GM12892 (cell line): ENCODE measurements at regions not wholly inside any gene's neighbourhood (a gene's known extent, or its start where the extent isn't known, plus 50 kb on each side); places are given as distances from the start of the nearest gene placed in this dataset.

Experiments used
- DNase-seq: peaks from one replicate; pipeline ENCODE4 v3.0.0; 2011; ENCODE audit not compliant: insufficient read length
- FAIRE-seq: peaks from 2 replicates; lab custom pipeline; 2011; peaks lifted over from hg19 to GRCh38; lab: Jason Lieb, UNC
- POLR2A ChIP-seq: IDR thresholded peaks from 2 replicates; pipeline ENCODE4 v1.6.1; 2011; ENCODE audit warnings: low read depth, low read length, control low read depth
- POLR2AphosphoS5 ChIP-seq: IDR thresholded peaks from 2 replicates; pipeline ENCODE4 v1.6.1; 2011; ENCODE audit warnings: low read depth, low read length, control low read depth
- TAF1 ChIP-seq: IDR thresholded peaks from 2 replicates; pipeline ENCODE4 v1.6.1; 2011; ENCODE audit warnings: low read depth, mild to moderate bottlenecking, control low read depth, low read length, borderline replicate concordance

- FAIRE-seq = no peak
Measured at GRCh38 chr15:95528920-95529319, 801.6 kb upstream of the NR2F2 start.

GRCh38 chr15:95536638-95537037 is 793.9 kb upstream of the NR2F2 start:
- FAIRE-seq (no peak), DNase-seq (no peak)
- no peak for TF ChIP-seq POLR2A
- TF ChIP-seq POLR2AphosphoS5 = no peak
- TF ChIP-seq TAF1 = no peak

More at GRCh38 chr15:95528920-95529319, 801.6 kb upstream of the NR2F2 start:
- TF ChIP-seq TAF1 (no peak), POLR2AphosphoS5 (no peak), POLR2A (no peak)
- DNase-seq = no peak

- FAIRE-seq (no peak), DNase-seq (no peak)
Measured at GRCh38 chr15:95538693-95539092, 791.8 kb upstream of the NR2F2 start.

GRCh38 chr15:95541301-95541700 is 789.2 kb upstream of the NR2F2 start:
- FAIRE-seq (no peak), DNase-seq (no peak)
- no peak for TF ChIP-seq POLR2A
- no peak for TF ChIP-seq TAF1
- no peak for TF ChIP-seq POLR2AphosphoS5

More at GRCh38 chr15:95538693-95539092, 791.8 kb upstream of the NR2F2 start:
- TF ChIP-seq TAF1 = no peak
- no peak for TF ChIP-seq POLR2AphosphoS5
- TF ChIP-seq POLR2A = no peak

- FAIRE-seq (no peak), DNase-seq (no peak)
- TF ChIP-seq POLR2A (no peak), TAF1 (no peak), POLR2AphosphoS5 (no peak)
Measured at GRCh38 chr15:95549168-95549738, 781.2 kb upstream of the NR2F2 start.

- no peak for DNase-seq
- no peak for FAIRE-seq
- TF ChIP-seq POLR2A = no peak
- no peak for TF ChIP-seq POLR2AphosphoS5
- TF ChIP-seq TAF1 = no peak
Measured at GRCh38 chr15:95550702-95551101, 779.8 kb upstream of the NR2F2 start.

- no peak for FAIRE-seq
Measured at GRCh38 chr15:95556225-95556624, 774.3 kb upstream of the NR2F2 start.

GRCh38 chr15:95556866-95557225 is 773.7 kb upstream of the NR2F2 start:
- DNase-seq (no peak), FAIRE-seq (no peak)
- TF ChIP-seq TAF1 (no peak), POLR2A (no peak), POLR2AphosphoS5 (no peak)

More at GRCh38 chr15:95556225-95556624, 774.3 kb upstream of the NR2F2 start:
- no peak for TF ChIP-seq POLR2A
- TF ChIP-seq POLR2AphosphoS5 = no peak
- no peak for TF ChIP-seq TAF1
- DNase-seq = no peak

GRCh38 chr15:95557226-95558046 is 773.1 kb upstream of the NR2F2 start:
- DNase-seq (no peak), FAIRE-seq (no peak)

GRCh38 chr15:95558131-95558530 is 772.4 kb upstream of the NR2F2 start:
- TF ChIP-seq TAF1 (no peak), POLR2A (no peak), POLR2AphosphoS5 (no peak)
- no peak for DNase-seq
- no peak for FAIRE-seq

More at GRCh38 chr15:95557226-95558046, 773.1 kb upstream of the NR2F2 start:
- TF ChIP-seq POLR2AphosphoS5 = no peak
- no peak for TF ChIP-seq POLR2A
- no peak for TF ChIP-seq TAF1

- no peak for DNase-seq
- no peak for TF ChIP-seq TAF1
- no peak for TF ChIP-seq POLR2A
- TF ChIP-seq POLR2AphosphoS5 = no peak
- no peak for FAIRE-seq
Measured at GRCh38 chr15:95558916-95559315, 771.6 kb upstream of the NR2F2 start.
